Fibroblast of lung (primary cell): ENCODE measurements at regions not wholly inside any gene's neighbourhood (a gene's known extent, or its start where the extent isn't known, plus 50 kb on each side); places are given as distances from the start of the nearest gene placed in this dataset.

ENCODE experiments used
- DNase-seq, 2 donors: peaks; one replicate each; pipeline versions ENCODE4 v3.0.0 to v3.0.0-alpha.2; 2010; ENCODE audit warnings: low read depth in 2 of 2
- H2AFZ ChIP-seq: 2 replicates; pipeline ENCODE4 v1.5.1; 2012; ENCODE audit warnings: low read length, control low read depth, inconsistent platforms
- H3K27ac ChIP-seq: 2 replicates; pipeline ENCODE4 v1.5.1; 2011; ENCODE audit warnings: low read length, control low read depth; ENCODE audit not compliant: insufficient read depth
- H3K27me3 ChIP-seq: 2 replicates; pipeline ENCODE4 v1.5.1; 2011; ENCODE audit warnings: mild to moderate bottlenecking, low read length; ENCODE audit not compliant: control insufficient read depth, insufficient read depth
- H3K36me3 ChIP-seq: 2 replicates; pipeline ENCODE4 v1.5.1; 2011; ENCODE audit warnings: low read length; ENCODE audit not compliant: control insufficient read depth, insufficient read depth
- H3K4me1 ChIP-seq: 2 replicates; pipeline ENCODE4 v1.5.1; 2011; ENCODE audit warnings: low read length; ENCODE audit not compliant: control insufficient read depth, insufficient read depth; ENCODE audit errors: extremely low read depth
- H3K4me2 ChIP-seq: 2 replicates; pipeline ENCODE4 v1.5.1; 2011; ENCODE audit warnings: low read length, control low read depth; ENCODE audit not compliant: insufficient read depth; ENCODE audit errors: extremely low read depth
- H3K4me3 ChIP-seq, 4 experiments: fragments of 200-600 bp in 1 of 4; sonication (generic) in 1 of 4; replicated peaks in 1 of 4; 2 replicates each; pipeline ENCODE4 v1.5.1; 2011 to 2016; ENCODE audit warnings: low read length in 4 of 4, low read depth in 3 of 4, mild to moderate bottlenecking in 3 of 4, control low read depth in 2 of 4, inconsistent platforms in 1 of 4, mixed read lengths in 1 of 4; ENCODE audit not compliant: insufficient read depth in 1 of 4; ENCODE audit errors: control extremely low read depth in 1 of 4
- H3K79me2 ChIP-seq: 2 replicates; pipeline ENCODE4 v1.5.1; 2012; ENCODE audit warnings: mild to moderate bottlenecking, low read length, inconsistent platforms; ENCODE audit not compliant: control insufficient read depth, insufficient read depth
- H3K9ac ChIP-seq: 2 replicates; pipeline ENCODE4 v1.5.1; 2011; ENCODE audit warnings: mild to moderate bottlenecking, low read length, control low read depth; ENCODE audit not compliant: insufficient read depth
- H3K9me3 ChIP-seq: 2 replicates; pipeline ENCODE4 v1.5.1; 2012; ENCODE audit warnings: low read depth, low read length; ENCODE audit not compliant: control insufficient read depth, insufficient read depth
- H4K20me1 ChIP-seq: 2 replicates; pipeline ENCODE4 v1.5.1; 2011; ENCODE audit warnings: low read length; ENCODE audit not compliant: control insufficient read depth, insufficient read depth; ENCODE audit errors: extremely low read depth
- CTCF ChIP-seq, 2 donors: IDR thresholded peaks in 1 of 2; conservative IDR thresholded peaks in 1 of 2; 1 replicate in 1 of 2; 2 replicates in 1 of 2; pipeline ENCODE4 v1.5.1; 2011 to 2012; ENCODE audit warnings: low read length in 2 of 2, control low read depth in 1 of 2, inconsistent platforms in 1 of 2, low read depth in 1 of 2, mild to moderate bottlenecking in 1 of 2
- EZH2 ChIP-seq: IDR thresholded peaks from 2 replicates; pipeline ENCODE4 v1.5.1; 2012; ENCODE audit warnings: low read length, control low read depth, mild to moderate bottlenecking; ENCODE audit errors: missing control alignments

DNA sequence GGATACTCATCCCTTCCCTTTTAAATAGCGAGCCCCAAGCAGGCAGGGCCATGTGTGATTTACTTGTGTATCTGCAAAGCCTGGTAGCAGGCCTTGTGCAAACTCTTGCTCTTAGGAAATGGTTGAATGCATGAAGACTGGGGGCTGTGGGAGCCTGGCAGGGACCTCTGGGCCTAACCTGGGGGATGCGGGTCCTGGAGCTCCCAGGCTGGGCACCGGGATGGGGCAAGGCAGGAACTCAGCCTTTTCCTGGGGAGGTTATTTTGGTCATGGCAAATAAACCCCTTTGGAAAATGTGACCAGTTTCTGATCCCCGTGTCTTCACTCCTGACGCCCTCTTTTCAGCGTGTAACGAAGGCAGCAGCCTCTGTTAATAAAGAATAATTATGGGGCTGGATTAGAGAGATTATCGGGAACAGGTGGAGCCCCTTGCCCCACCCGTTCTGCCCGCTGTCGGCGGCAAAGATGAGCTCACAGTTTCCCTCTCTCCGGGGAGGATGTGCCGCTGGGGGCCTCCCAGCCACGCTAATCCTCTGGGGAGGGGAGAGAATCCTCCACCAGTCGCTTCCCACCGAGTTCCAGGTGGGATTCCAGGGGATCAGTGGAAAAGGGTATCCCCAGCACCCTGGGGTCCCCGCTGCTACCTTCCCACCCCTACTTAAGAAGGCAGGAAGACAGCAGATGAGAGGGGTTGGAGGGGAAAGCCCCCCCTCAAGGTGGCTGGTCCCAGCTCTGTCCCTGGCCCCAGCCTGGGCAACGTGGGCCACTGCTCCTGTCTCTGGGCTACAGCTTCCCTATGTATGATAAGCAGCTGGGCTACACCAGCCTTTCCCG lies 69.7 kb upstream of the WNT4 start:
- Histone ChIP-seq H3K27me3 (peaks cover 45% of the 10 kb centered on the region), H3K9ac (no peak overlapping the region), H3K36me3 (no peaks in the 10 kb centered on the region), H3K9me3 (no peaks in the 10 kb centered on the region), H3K4me2 (no peak overlapping the region), H2AFZ (no peak overlapping the region), H3K27ac (no peak overlapping the region), H3K4me3 (no peak overlapping the region), H3K4me1 (no peaks in the 10 kb centered on the region), H3K79me2 (no peaks in the 10 kb centered on the region), H4K20me1 (no peaks in the 10 kb centered on the region)
- DNase-seq: no peak
- TF ChIP-seq EZH2: no peak
- no peak for TF ChIP-seq CTCF (conservative IDR thresholded peaks at IDR 0.05 in 1 of 2, IDR thresholded peaks at IDR 0.05 in 1 of 2; ENCODE audit: low read depth in 1 of 2, low read length in 2 of 2)

- TF ChIP-seq CTCF (conservative IDR thresholded peaks at IDR 0.05 in 1 of 2, IDR thresholded peaks at IDR 0.05 in 1 of 2; ENCODE audit: low read depth in 1 of 2, low read length in 2 of 2) (no peak), EZH2 (no peak)
- no peak for DNase-seq
- no peak overlapping the region for H3K9ac ChIP-seq
- no peak overlapping the region for H3K27ac ChIP-seq
- H3K36me3 ChIP-seq: no peaks in the 10 kb centered on the region
- peaks cover 15% of the 10 kb centered on the region for H3K27me3 ChIP-seq
- H3K4me2 ChIP-seq: no peak overlapping the region
- no peaks in the 10 kb centered on the region for H3K9me3 ChIP-seq
- no peak overlapping the region for H2AFZ ChIP-seq
- H3K4me1 ChIP-seq: no peaks in the 10 kb centered on the region
- no peak overlapping the region for H3K4me3 ChIP-seq
- H3K79me2 ChIP-seq: no peaks in the 10 kb centered on the region
- H4K20me1 ChIP-seq: no peaks in the 10 kb centered on the region
Measured at GRCh38 chr1:22216210-22216883, 73.5 kb upstream of the WNT4 start.

- TF ChIP-seq CTCF (conservative IDR thresholded peaks at IDR 0.05 in 1 of 2, IDR thresholded peaks at IDR 0.05 in 1 of 2; ENCODE audit: low read depth in 1 of 2, low read length in 2 of 2) (no peak), EZH2 (no peak)
- no peak for DNase-seq
- Histone ChIP-seq H4K20me1 (no peaks in the 10 kb centered on the region), H3K36me3 (no peaks in the 10 kb centered on the region), H3K9ac (no peak overlapping the region), H3K9me3 (no peaks in the 10 kb centered on the region), H3K79me2 (no peaks in the 10 kb centered on the region), H3K4me2 (no peak overlapping the region), H2AFZ (no peak overlapping the region), H3K27me3 (peaks cover 11% of the 10 kb centered on the region), H3K4me1 (no peaks in the 10 kb centered on the region), H3K4me3 (no peak overlapping the region), H3K27ac (no peak overlapping the region)
Measured at GRCh38 chr1:22216966-22217365, 74.1 kb upstream of the WNT4 start.
